NCI-H69 (cell line): ENCODE measurements at regions not wholly inside any gene's neighbourhood (a gene's known extent, or its start where the extent isn't known, plus 50 kb on each side); places are given as distances from the start of the nearest gene placed in this dataset.
A peak's percentile ranks its signal among the peaks of the same experiment; 100 is the strongest.
"Not testable (repeated sequence)": the region's sequence is repeated elsewhere in the genome, so short reads cannot be mapped to it uniquely, and the experiment has no call there.

Source experiments
- DNase-seq: peaks from one replicate; lab custom pipeline; 2025; lab: John Stamatoyannopoulos, UW

DNA sequence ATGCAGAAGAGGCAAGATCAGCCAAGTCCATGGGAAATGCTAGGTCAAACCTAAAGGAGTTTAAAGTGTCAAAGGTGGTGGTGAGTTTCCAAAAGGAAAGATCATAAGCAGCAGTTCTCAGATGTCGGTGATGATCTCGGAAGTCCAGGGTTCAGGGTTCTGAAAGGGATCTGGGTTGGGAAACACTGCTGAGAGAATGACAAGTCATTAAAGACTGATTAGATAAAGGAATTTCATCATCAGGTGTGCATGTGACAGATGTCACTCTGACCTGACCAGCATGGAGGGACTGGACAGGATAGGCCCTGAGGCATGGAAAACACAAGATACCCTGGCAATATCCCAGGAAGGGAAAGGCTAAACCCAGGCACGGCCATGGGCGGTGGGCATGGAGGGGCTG lies 195.7 kb upstream of the TBL1X start:
- DNase-seq = no peak

DNA sequence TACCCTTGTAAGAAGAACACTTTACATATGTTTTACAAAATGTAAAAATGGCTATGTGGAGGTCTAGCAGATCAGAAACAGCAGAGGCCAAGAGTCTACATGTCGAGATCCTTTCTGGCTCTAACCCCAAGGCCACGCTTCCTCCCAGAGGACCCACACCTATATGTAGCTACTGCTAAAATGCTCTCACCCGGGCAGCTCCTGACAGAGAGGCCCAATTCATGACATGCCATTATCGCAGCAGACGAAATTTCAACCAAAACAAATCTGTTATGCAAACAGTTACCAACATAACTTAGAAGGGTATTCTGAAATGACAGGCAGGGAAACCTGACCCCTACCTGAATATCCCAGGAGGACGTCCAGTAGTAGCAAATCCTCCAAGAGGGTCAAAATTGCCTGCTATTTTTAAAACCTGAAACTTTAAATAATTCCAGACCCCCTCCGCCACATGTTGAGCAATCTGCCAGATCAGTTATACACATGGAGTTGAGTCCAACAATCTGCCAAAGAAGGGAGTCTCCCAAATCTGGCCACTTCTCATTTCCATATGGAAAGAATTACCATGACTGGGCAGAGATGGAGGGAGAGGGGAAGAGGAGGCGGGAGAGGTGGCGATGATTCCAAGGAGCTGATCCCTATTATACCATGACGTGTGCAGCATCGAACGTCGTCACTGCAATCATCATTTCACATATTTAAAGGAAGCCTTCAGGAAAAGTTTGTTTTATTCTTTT lies 192.9 kb upstream of the TBL1X start:
- DNase-seq = peak; percentile 6

GRCh38 chrX:9273744-9274143 lies 191.1 kb upstream of the TBL1X start:
- no peak for DNase-seq

DNA sequence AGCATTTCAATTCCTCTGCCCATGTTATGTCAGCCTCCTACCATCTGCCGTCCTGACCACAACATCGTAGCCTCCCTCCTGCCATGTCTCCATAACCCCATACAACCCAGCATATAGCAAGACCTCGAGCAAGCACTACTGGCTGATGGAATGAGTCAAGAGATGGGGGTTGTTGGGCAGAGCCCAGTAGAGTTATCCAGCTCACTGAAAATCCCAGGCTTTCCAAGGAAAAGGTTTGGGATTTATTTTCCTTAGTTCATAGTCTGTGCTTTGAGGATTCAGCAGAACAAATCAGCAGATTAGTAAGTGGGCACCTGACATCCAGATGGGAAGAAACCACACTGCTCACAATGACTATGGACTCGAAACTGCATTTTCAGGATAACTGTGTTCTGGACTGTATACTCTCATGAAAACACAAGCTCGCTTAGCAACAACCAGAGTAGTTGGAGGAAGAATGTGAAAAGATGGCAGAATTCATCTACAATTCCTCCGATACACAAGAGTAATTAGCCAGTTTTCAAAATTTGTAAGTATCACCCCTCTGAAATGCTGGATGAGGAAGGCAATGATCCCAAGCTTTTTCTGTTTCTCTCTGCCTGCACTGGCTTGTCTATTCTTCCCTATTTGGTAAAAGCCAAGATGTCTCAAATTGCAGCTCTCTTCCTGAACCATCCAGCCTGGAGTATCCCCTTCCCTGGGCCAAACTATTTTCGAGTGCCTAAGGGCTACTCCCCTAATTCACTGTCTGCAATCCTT lies 186.2 kb upstream of the TBL1X start:
- DNase-seq = no peak

- no peak for DNase-seq
These were observed 185.7 kb upstream of the TBL1X start for GRCh38 chrX:9279234-9279544.

GRCh38 chrX:9280831-9281230 lies 184.0 kb upstream of the TBL1X start:
- DNase-seq = no peak

DNA sequence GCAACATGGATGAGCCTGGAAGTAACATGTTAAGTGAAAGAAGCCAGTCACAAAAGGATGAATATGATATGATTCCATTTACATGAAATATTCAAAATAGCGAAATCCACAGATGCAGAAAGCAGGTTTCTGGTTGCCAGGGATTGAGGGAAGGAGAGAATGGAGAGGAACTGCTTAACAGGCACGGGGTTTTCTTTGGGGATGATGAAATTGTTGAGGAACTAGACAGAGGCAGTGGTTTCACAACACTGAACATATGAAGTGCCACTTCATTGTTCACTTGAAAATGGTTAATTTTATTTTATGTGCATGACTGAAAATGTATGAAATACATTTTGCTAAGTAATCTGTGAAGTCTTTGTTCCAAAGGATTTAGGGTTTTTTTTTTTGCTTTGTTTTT lies 182.5 kb upstream of the TBL1X start:
- no peak for DNase-seq

- DNase-seq = no peak
These were observed 179.5 kb upstream of the TBL1X start for GRCh38 chrX:9285342-9285771.

DNA sequence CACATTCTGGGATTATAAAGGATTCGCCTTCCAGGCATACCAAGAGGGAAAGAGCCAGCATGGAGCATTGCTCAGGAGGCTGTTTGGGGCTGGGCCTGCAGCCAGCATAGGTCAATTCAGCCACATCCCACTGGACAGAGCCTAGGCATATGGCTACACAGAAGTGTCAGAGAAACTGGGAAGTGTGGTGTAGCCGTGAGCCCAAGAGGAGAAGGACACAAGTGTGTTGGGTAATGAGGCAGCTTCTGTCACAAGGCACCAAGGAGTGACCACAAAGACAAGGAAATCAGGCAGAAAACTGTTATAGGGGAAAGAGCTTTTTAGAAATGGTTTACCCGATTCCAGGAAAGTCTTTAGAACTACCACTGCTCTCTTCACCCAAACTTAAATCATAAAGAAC lies 178.6 kb upstream of the TBL1X start:
- no peak for DNase-seq

DNA sequence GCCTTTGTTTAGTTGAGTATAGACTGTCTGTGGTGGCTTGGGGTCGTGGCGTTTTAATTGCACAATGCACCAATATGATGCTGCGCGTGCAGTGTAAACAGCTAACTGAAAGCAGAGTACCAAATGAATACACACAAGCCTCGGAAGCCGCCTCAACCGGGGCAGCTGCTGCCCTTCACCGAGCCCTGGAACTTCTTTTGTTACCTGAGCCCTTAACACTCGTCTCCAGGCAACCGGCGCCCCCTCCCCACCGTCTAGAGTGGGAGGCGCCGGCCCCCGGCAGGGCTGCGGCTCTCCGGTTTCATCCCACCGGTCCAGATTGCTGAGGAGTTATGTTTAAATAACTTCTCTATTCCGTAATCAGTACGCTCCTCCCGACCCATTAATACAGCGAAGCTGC lies 173.2 kb upstream of the TBL1X start:
- peak; percentile 96 for DNase-seq

GRCh38 chrX:9293051-9293496 lies 171.8 kb upstream of the TBL1X start:
- peak; percentile 78 for DNase-seq

GRCh38 chrX:9293903-9294302 lies 171.0 kb upstream of the TBL1X start:
- DNase-seq = no peak

GRCh38 chrX:9295551-9295950 lies 169.3 kb upstream of the TBL1X start:
- no peak for DNase-seq

DNA sequence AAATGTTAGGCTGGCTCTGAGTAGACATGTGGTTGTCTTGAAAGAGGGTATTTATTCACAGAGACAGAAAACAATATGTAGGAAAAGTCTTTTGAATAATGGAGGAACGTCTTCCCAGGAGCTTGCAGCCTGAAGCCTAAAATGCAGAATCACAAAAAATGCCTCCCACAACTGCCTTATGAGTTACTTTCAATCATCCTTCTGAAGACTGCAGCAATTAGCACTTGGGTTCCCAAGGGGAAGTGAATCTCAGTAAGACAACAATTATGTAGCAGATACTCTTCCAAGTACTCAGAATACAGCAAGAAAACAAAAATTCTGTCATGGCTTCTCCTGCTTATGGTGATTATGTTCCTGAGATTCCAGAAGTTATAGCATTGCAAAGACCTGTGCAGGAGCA lies 166.6 kb upstream of the TBL1X start:
- DNase-seq = no peak

GRCh38 chrX:9299681-9300080 lies 165.2 kb upstream of the TBL1X start:
- DNase-seq = not testable (repeated sequence)

GRCh38 chrX:9301836-9302235 lies 163.0 kb upstream of the TBL1X start:
- no peak for DNase-seq

GRCh38 chrX:9302381-9302780 lies 162.5 kb upstream of the TBL1X start:
- DNase-seq = no peak

GRCh38 chrX:9308426-9308825 lies 156.4 kb upstream of the TBL1X start:
- no peak for DNase-seq

GRCh38 chrX:9310616-9311015 lies 154.2 kb upstream of the TBL1X start:
- DNase-seq = no peak

DNA sequence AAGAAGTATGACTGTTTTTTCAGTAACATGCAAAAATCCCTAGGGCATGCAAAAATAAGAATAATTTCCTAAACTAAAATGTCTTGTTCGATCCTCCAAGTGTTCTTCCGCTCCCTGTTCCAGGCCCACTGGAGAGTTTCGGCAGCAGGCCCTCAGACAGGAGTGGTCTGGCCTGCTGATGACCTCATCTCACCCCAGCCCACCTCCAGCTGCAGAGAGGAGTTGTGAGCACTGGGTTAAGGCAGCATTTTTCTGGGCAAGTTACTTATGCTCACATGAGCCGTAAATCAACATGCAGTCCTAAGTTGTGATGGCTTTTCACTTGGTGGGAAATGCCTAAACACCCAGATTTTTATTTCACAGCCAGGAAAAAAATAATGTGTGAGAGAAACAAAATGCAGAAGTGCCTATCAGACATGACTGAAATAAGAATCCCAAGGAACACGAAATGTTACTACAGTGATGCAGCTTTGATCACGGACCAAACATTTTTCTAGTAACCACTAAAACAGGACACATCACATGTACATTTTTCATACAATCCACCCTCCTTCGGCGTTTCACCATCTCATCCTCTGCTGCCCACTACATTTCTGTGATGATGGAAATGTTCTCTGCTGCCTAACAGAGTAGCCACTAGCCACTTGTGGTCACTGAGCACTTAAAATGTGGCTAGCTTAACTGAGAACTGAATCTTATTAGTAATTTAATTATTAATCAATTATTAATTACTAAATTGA lies 153.3 kb upstream of the TBL1X start:
- no peak for DNase-seq

DNA sequence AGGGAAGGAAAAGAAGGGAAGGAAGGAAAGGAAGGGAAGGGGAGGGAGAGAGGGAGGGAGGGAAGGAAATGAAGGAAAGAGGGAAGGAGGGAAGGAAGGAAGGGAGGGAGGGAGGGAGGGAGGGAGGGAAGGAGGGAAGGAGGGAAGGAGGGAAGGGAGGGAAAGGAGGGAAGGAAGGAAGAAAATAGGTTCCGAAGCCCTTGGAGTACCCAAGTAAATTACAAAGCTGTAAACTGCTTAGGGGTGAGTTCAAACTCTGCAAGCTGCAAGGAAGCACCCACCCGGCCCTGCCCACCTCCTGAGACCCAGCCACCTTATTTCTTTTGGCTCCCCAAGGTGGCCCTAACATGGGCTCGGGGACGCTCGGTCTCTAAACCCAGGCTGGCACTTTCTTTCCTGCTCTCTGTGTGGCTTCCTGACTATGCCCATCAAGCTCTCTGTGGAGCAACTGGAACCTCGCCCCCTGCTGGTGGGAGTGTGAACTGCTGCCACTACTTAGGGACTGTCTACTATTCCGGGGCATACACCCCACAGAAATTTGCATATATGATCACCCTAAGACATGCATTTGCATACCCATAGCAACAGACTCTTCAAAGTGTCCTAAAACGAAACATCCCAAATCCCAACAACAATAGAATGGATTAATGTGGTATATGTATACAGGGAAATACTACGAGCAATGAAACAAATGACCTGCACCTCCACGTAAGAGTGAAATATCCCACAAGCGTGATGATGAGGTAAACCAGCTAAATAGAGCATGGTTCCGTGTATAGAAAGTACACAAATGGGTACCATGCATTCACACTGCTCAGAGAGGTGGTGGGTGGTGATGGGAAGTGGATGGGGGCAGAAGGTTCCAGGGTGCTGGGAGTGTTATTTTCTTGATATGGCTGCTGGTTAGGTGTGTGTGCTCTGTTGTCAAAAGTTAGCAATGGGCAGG lies 151.7 kb upstream of the TBL1X start:
- peak; percentile 57 for DNase-seq

DNA sequence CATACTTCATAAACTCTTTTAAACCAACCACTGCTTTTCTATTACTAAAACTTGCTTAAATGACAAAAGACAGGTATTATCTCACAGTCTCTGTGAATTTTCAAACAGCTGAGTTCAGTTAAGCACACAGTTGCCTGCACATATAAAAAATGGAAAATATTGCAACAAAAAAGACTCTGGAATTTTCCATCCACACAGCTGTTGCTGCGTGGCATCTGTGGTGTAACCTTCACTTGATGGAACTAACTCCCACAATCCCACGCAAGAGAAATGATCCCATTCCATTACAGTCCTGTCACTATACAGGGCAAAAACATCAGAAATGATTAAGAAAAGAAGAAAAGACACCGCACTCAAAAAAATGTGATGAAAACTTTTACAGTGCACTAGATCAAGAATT lies 149.8 kb upstream of the TBL1X start:
- DNase-seq = no peak
